GM18507 (cell line): ENCODE measurements at regions not wholly inside any gene's neighbourhood (a gene's known extent, or its start where the extent isn't known, plus 50 kb on each side); places are given as distances from the start of the nearest gene placed in this dataset.

ENCODE experiments used
- DNase-seq: peaks from one replicate; pipeline ENCODE4 v3.0.0; 2011; ENCODE audit warnings: low read depth; ENCODE audit not compliant: insufficient read length; ENCODE audit errors: extremely low spot score
- FAIRE-seq: peaks from 2 replicates; lab custom pipeline; 2011; peaks lifted over from hg19 to GRCh38; lab: Jason Lieb, UNC

DNA sequence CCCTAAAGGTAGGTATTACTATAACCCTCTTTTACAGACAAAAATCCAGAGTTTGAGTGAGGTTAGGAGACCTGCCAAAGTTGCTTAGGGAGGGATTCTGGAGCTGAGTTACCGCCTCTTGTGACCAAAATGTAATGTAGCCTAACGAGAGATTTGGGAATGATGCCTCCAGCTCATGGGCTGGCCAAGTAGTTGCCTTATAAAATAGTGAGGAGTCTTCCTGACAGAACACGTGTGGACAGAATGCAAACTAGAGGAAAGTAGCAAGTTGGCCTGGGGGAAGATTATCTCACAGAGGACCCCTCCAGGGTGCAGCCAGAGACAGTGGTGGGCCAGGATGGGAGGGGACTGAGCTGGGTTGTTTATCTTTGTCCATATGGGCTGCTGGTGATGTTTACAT is 543.7 kb upstream of the CDH11 start:
- FAIRE-seq = no peak

DNA sequence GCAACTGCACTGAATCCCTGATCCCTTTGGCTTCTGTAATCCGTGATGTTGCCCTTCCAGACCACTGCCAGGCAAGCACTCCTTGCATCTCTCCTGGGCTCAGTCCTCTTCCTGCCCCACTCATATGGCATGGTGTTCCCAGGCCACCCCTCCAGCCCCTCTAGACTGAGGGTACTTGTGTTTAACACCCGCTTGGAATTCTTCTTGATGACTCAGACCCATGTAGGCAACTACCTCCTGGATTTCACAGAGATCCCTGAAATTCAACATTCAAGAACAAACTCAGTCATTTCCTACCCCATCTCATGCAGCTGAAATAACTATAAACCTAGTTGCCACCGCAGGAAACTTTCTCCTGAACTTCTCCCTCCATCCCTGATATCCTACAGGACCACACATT is 541.9 kb upstream of the CDH11 start:
- FAIRE-seq (no peak), DNase-seq (no peak)

More for the DNA sequence above, 543.7 kb upstream of the CDH11 start:
- DNase-seq = no peak

GRCh38 chr16:65662256-65662655 is 540.4 kb upstream of the CDH11 start:
- FAIRE-seq = no peak

DNA sequence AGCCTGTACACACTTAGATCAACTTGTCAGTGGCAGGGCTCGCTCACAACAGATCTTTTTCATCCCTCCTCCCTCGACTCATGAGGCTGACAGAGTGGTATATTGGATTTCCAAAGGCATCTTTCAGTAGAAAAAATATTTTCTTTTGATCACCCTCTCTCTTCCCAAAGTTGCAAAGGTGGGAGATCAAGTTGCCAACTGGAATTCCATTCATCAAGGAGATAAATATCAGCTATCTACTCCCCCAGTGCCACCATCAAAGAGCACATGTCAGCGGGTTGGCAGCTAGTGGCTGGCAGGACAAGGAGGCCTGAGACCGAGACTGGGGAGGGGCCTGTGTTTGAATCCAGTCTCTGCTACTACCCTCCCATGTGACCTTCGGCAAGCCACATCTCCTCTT is 539.7 kb upstream of the CDH11 start:
- DNase-seq (no peak), FAIRE-seq (no peak)

More at GRCh38 chr16:65662256-65662655, 540.4 kb upstream of the CDH11 start:
- DNase-seq = no peak

DNA sequence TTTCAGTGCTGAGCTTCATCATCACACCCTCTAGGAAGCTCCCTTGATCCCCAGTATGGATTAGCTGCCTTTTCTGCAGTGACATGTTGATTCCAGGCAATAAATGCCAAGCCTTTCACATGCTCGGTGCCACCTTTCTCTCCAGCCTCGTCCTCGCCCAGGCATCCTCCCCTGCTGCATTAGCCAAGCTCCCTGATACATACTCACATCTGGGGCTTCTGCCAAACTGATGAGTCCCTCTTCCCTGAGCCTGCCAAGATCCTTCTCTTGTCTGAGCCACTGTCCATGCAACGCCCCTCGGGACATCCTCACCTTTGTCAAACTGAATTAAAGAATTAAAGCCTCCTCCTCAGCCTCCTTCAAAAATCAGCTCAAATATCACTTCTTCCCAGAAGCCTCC is 538.5 kb upstream of the CDH11 start:
- FAIRE-seq (no peak), DNase-seq (no peak)

DNA sequence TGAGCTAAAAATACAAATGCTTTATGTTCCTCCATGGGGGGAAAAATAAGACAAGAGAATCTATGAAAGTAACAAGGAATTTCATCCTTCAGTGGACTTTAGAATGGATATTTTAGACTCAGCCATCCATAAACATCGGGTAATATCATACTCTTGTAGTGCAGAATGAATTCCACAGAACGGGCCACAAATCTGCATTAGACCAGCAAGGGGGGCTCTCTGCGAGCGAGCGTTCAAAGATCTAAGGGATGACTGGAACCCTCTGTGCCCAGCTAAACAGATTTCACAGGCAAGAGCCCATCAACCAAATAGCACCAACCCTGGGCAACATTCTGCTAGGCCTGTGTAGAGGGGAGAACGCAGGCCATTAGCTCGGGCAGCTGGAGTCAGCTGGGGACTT is 537.9 kb upstream of the CDH11 start:
- no peak for FAIRE-seq
- DNase-seq = no peak

GRCh38 chr16:65658787-65659220 is 536.9 kb upstream of the CDH11 start:
- FAIRE-seq = no peak
- no peak for DNase-seq

GRCh38 chr16:65658349-65658748 is 536.5 kb upstream of the CDH11 start:
- FAIRE-seq = no peak
- no peak for DNase-seq

DNA sequence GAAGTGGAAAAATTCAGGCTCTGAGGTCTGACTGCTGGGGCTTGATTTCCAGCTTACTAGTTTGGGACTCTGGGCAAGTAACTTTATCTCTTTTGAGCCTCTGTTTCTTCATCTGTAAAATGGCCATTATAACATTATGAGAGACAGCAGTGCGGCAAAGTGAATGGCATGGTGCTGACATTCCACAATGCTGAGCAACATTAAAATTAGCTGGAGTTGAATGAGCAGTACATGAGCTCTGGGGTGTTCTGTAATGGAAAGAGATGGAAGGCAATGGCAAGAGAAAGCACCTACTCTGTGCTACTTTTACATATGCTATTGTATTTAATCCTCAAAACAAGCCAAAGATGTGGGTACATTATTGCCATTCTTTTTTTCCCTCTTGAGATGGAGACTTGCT is 535.7 kb upstream of the CDH11 start:
- no peak for FAIRE-seq
- no peak for DNase-seq

GRCh38 chr16:65657071-65657494 is 535.2 kb upstream of the CDH11 start:
- DNase-seq (no peak), FAIRE-seq (no peak)

DNA sequence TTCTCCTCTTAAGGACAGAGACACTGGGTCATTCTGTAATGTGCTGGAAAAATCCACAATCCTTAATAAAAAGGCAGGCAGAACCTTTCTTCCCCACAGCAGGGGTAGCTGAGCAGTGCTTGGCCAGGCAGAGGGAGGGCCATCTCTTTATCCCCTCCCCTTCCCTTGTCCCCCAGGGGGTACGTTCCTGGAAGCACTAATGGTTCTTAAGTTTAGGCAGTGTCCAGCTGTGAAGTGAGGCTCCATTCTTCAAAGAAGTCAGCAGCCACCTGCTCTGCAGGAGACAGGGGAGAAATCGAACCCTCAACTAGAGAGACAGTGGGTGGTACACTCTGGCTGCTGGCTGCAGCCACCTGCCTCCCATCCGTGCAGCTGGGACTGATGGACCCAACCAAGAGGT is 533.9 kb upstream of the CDH11 start:
- FAIRE-seq = no peak
- DNase-seq = no peak

DNA sequence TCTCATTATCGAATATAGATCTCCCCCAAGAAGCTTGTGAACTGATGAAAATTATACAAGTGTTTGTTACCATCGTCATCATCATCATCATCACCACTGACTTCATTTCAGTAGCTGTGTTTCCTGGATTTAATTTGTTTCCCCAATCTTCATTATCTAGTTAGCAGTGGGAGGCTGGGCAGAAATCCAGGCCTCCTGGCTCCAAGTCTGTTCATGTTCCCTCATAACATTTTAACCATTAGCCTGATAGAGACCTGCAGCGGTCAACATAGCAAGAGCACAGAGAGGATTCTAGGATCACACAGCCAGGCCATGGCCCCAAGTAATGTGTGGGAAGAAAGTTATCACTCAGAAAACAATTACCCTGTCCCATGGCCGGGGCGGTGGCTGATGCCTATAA is 526.2 kb upstream of the CDH11 start:
- no peak for FAIRE-seq
- no peak for DNase-seq

DNA sequence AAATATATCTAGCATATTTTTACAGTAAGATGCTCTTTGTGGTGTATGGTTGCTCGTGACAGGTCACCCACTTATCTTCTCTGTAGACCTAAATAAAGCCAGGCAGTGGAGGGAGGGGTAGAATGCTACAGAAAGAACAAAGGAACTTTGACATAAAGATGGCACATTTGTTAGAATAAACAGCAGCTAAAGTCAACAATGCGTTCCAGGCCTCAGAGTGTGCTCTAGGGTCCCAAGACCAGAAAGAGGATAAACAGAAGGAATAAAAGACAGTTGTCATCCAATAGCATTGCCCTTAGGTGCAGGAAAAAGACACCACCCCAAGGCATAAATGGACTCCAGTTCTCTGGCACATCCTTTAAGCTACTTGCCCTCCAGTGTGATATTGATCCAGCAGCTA is 523.0 kb upstream of the CDH11 start:
- FAIRE-seq = no peak
- DNase-seq = no peak

- FAIRE-seq (no peak), DNase-seq (no peak)
Measured at GRCh38 chr16:65641762-65642289, 520.0 kb upstream of the CDH11 start.

GRCh38 chr16:65641049-65641761 is 519.3 kb upstream of the CDH11 start:
- no peak for DNase-seq
- FAIRE-seq = no peak

GRCh38 chr16:65634833-65635232 is 513.0 kb upstream of the CDH11 start:
- DNase-seq (no peak), FAIRE-seq (no peak)

DNA sequence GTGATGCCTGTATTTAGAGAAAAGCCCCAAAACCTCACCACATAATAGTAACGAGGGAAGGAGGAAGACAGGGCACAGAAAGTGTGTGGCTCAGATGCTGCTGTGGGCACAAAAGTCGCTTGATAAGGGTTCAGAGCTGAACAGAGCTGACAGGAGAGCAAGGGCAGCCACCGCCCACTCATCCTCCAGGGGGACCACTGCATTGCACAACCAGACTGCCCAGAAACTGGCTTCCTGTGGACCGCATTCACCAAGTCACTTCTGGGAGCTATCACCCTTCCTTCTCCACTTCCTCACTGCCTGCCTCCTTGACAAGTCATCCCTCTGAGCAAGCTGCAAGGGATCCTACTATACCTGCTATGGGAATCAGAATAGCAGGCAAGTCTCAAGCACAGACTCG is 512.4 kb upstream of the CDH11 start:
- DNase-seq (no peak), FAIRE-seq (no peak)

GRCh38 chr16:65624666-65625065 is 502.8 kb upstream of the CDH11 start:
- FAIRE-seq (no peak), DNase-seq (no peak)

DNA sequence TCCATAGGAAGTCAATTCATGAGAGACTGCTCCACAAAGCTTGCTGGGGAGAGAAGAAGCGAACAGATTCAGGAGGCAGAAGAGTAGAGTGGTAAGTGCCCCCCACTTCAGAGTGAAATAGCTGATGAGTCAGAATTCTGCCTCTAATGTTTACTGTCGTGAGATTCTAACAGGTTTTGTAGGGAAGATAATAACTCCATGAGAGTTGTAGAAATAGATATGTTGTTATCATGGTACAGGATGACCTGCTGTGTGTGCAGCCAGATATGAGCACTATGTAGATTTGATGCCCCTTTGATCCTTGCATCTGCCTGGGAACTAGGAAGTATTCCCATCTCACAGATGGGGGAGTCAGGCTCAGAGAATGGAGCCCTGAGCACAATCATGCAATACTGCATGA is 502.4 kb upstream of the CDH11 start:
- no peak for FAIRE-seq
- no peak for DNase-seq

DNA sequence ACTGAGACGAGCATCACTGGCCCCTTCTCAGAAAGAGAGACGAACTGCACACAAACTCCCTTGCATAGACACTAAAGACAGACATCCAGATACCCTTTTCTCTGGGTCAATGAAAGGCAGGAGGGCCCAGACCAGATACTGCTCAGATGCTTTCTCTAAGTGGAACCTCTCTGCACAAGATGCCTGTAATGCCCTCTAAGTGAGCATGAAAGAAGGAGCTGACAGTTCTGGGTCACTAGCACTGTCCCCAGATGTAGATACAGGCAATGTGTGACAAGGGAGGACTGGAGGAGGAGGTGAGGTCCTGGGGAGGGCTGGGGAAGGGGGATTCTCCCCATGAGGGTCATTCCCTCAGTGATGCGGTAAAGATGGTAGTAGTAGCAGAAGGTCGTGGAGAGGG is 501.0 kb upstream of the CDH11 start:
- no peak for DNase-seq
- FAIRE-seq = no peak

DNA sequence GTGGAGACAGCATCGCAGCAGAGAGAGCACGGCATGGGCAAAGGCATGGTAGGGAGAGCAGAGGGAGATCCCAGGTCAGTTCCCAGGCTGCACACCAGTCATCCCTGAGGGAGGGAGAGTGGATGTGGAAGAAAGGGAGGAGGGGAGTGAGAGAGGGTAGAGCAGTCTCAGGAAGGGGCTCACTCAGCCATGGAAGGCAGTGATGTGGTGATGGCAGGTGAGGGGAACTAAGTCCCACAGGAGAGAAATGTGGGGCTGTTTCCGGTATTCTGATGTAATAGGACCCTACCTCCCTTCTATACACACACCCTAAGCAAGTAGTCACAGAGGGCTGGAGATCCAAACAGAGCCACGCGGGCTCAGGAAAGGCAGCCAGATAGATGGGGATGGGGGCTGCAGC is 500.3 kb upstream of the CDH11 start:
- DNase-seq = no peak
- no peak for FAIRE-seq

GRCh38 chr16:65621640-65622039 is 499.8 kb upstream of the CDH11 start:
- FAIRE-seq = no peak
- no peak for DNase-seq
